ENCODE measurements at regions not wholly inside any gene's neighbourhood (a gene's known extent, or its start where the extent isn't known, plus 50 kb on each side); places are given as distances from the start of the nearest gene placed in this dataset.

GRCh38 chr6:109296971-109297372 lies 85.3 kb downstream of the CD164 start:
- no peak for TF ChIP-seq CTCF (IDR thresholded peaks at IDR 0.05)
- H3K4me3 ChIP-seq (ENCODE audit: low read depth, low read length) = no peak overlapping the region
- H3K9me3 ChIP-seq (ENCODE audit: control insufficient read depth, low read length) = no peaks in the 10 kb centered on the region
- H3K4me2 ChIP-seq (ENCODE audit: low read length) = no peak overlapping the region
- no peak overlapping the region for H3K9ac ChIP-seq
- H3K79me2 ChIP-seq = no peaks in the 10 kb centered on the region
- H3K27me3 ChIP-seq (ENCODE audit: control insufficient read depth, insufficient read depth, low read length) = no peaks in the 10 kb centered on the region
- no peaks in the 10 kb centered on the region for H3K4me1 ChIP-seq
- no peak overlapping the region for H3K27ac ChIP-seq
- H2AFZ ChIP-seq = no peak overlapping the region
- H3K36me3 ChIP-seq (ENCODE audit: control insufficient read depth, insufficient read depth, low read length) = no peaks in the 10 kb centered on the region

- Histone ChIP-seq H3K4me3 (ENCODE audit: low read depth, low read length) (no peak overlapping the region), H3K27me3 (ENCODE audit: control insufficient read depth, insufficient read depth, low read length) (no peaks in the 10 kb centered on the region), H3K27ac (no peak overlapping the region), H3K36me3 (ENCODE audit: control insufficient read depth, insufficient read depth, low read length) (no peaks in the 10 kb centered on the region), H3K79me2 (no peaks in the 10 kb centered on the region), H3K9me3 (ENCODE audit: control insufficient read depth, low read length) (no peaks in the 10 kb centered on the region), H3K9ac (no peak overlapping the region), H3K4me1 (no peaks in the 10 kb centered on the region), H2AFZ (no peak overlapping the region), H3K4me2 (ENCODE audit: low read length) (no peak overlapping the region)
- no peak for TF ChIP-seq CTCF (IDR thresholded peaks at IDR 0.05)
Observed at GRCh38 chr6:109296452-109296851, 85.8 kb downstream of the CD164 start.

GRCh38 chr6:109295774-109296156 lies 86.5 kb downstream of the CD164 start:
- Histone ChIP-seq H3K79me2 (no peaks in the 10 kb centered on the region), H3K4me2 (ENCODE audit: low read length) (no peak overlapping the region), H3K9me3 (ENCODE audit: control insufficient read depth, low read length) (no peaks in the 10 kb centered on the region), H3K4me1 (no peaks in the 10 kb centered on the region), H2AFZ (no peak overlapping the region), H3K9ac (no peak overlapping the region), H3K27me3 (ENCODE audit: control insufficient read depth, insufficient read depth, low read length) (no peaks in the 10 kb centered on the region), H3K27ac (no peak overlapping the region), H3K4me3 (ENCODE audit: low read depth, low read length) (no peak overlapping the region), H3K36me3 (ENCODE audit: control insufficient read depth, insufficient read depth, low read length) (no peaks in the 10 kb centered on the region)
- TF ChIP-seq CTCF (IDR thresholded peaks at IDR 0.05) = no peak

- Histone ChIP-seq H3K36me3 (ENCODE audit: control insufficient read depth, insufficient read depth, low read length) (no peaks in the 10 kb centered on the region), H3K27me3 (ENCODE audit: control insufficient read depth, insufficient read depth, low read length) (no peaks in the 10 kb centered on the region), H3K9ac (no peak overlapping the region), H3K79me2 (no peaks in the 10 kb centered on the region), H3K27ac (no peak overlapping the region), H3K4me2 (ENCODE audit: low read length) (no peak overlapping the region), H3K9me3 (ENCODE audit: control insufficient read depth, low read length) (no peaks in the 10 kb centered on the region), H3K4me3 (ENCODE audit: low read depth, low read length) (no peak overlapping the region), H2AFZ (no peak overlapping the region), H3K4me1 (no peaks in the 10 kb centered on the region)
- TF ChIP-seq CTCF (IDR thresholded peaks at IDR 0.05) = no peak
Observed at GRCh38 chr6:109295109-109295773, 87.0 kb downstream of the CD164 start.

GRCh38 chr6:109292983-109293586 lies 89.2 kb downstream of the CD164 start:
- no peak for TF ChIP-seq CTCF (IDR thresholded peaks at IDR 0.05)

More at GRCh38 chr6:109292983-109293586, 89.2 kb downstream of the CD164 start:
- H2AFZ ChIP-seq = no peak overlapping the region
- no peak overlapping the region for H3K4me2 ChIP-seq (ENCODE audit: low read length)
- H3K27ac ChIP-seq = no peak overlapping the region
- no peak overlapping the region for H3K4me3 ChIP-seq (ENCODE audit: low read depth, low read length)
- H3K9me3 ChIP-seq (ENCODE audit: control insufficient read depth, low read length) = no peaks in the 10 kb centered on the region
- no peaks in the 10 kb centered on the region for H3K36me3 ChIP-seq (ENCODE audit: control insufficient read depth, insufficient read depth, low read length)
- no peaks in the 10 kb centered on the region for H3K4me1 ChIP-seq
- no peaks in the 10 kb centered on the region for H3K27me3 ChIP-seq (ENCODE audit: control insufficient read depth, insufficient read depth, low read length)
- no peak overlapping the region for H3K9ac ChIP-seq
- H3K79me2 ChIP-seq = no peaks in the 10 kb centered on the region

Data from parathyroid adenoma (tissue), 2 donors.